ENCODE measurements at regions not wholly inside any gene's neighbourhood (a gene's known extent, or its start where the extent isn't known, plus 50 kb on each side); places are given as distances from the start of the nearest gene placed in this dataset.

DNA sequence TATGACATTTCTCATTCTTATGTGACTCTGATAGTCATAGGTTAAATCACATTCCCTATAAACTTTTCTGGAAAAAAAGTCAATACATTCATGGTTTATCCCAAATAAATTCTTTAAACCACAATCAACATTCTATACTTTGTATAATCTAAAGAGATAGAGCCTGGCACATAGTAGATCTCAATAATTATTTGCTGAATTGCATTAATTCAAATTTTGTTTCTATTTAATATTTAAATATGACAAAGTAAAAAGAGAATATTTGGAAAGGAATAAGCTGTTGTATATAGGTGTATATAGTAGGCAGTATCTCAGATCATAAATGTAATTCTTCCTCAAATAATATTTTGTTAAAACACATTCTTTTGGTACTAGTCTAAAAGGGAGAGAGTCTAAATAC is 102.2 kb upstream of the USP15 start:
- no peak overlapping the region for H3K27ac ChIP-seq (ENCODE audit: extremely low read depth, low read depth, low read length)
- FAIRE-seq (no peak), ATAC-seq (no peak), DNase-seq (ENCODE audit: extremely low read depth in 1 of 4, low spot score in 3 of 4) (no peak)
- H3K36me3 ChIP-seq (ENCODE audit: control insufficient read depth, insufficient read depth, low read length) = no peaks in the 10 kb centered on the region
- intact Hi-C loops (cut with micrococcal nuclease) = no loop called here
- peak; percentile 62; the same call in 1 of the 2 replicates for TF ChIP-seq MAFG (tag; conservative IDR thresholded peaks at IDR 0.05)
- TF ChIP-seq TBP (optimal IDR thresholded peaks at IDR 0.05; ENCODE audit: low read depth, low read length) = no peak
- no peak for TF ChIP-seq MCM3 (IDR thresholded peaks at IDR 0.05)
- TF ChIP-seq STAT5A (IDR thresholded peaks at IDR 0.05; ENCODE audit: borderline replicate concordance, low read length) = no peak
- TF ChIP-seq, protein P1, sequence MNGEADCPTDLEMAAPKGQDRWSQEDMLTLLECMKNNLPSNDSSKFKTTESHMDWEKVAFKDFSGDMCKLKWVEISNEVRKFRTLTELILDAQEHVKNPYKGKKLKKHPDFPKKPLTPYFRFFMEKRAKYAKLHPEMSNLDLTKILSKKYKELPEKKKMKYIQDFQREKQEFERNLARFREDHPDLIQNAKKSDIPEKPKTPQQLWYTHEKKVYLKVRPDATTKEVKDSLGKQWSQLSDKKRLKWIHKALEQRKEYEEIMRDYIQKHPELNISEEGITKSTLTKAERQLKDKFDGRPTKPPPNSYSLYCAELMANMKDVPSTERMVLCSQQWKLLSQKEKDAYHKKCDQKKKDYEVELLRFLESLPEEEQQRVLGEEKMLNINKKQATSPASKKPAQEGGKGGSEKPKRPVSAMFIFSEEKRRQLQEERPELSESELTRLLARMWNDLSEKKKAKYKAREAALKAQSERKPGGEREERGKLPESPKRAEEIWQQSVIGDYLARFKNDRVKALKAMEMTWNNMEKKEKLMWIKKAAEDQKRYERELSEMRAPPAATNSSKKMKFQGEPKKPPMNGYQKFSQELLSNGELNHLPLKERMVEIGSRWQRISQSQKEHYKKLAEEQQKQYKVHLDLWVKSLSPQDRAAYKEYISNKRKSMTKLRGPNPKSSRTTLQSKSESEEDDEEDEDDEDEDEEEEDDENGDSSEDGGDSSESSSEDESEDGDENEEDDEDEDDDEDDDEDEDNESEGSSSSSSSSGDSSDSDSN (IDR thresholded peaks at IDR 0.05; ENCODE audit: borderline replicate concordance in 1 of 2, low read depth in 2 of 2, low read length in 2 of 2) = no peak
- no peak for TF ChIP-seq FOXM1 (IDR thresholded peaks at IDR 0.05; ENCODE audit: low read depth)
- no peak for TF ChIP-seq FOXM1 (CRISPR knock-in tag; IDR thresholded peaks at IDR 0.05; ENCODE audit: low read depth)
- TF ChIP-seq RBM25 (IDR thresholded peaks at IDR 0.05; ENCODE audit: low read depth, low read length, severe bottlenecking) = no peak
- TF ChIP-seq C11orf30 (IDR thresholded peaks at IDR 0.05; ENCODE audit: low read depth) = peak; percentile 57; the same call in 1 of the 2 replicates
- peak; percentile 68 for TF ChIP-seq ZNF316 (IDR thresholded peaks at IDR 0.05)
- no peak for TF ChIP-seq ETV5 (CRISPR knock-in tag; IDR thresholded peaks at IDR 0.05; ENCODE audit: low read depth)
- TF ChIP-seq ELF2 (CRISPR knock-in tag; IDR thresholded peaks at IDR 0.05) = no peak
- TF ChIP-seq MIER1 (IDR thresholded peaks at IDR 0.05; ENCODE audit: low read depth) = no peak
- CTCF ChIA-PET (ENCODE audit: low intra/inter-chr PET ratio) = no interaction called here
- H2AFZ ChIP-seq (ENCODE audit: low read depth, low read length) = no peak overlapping the region
- POLR2A ChIA-PET = interaction anchor here (0.6 kb wide), 1 partner anchor 903 kb away, joined by 3 read pairs; no protein-coding TSS in a partner anchor
- no peak overlapping the region for H3K9ac ChIP-seq (ENCODE audit: insufficient read depth in 1 of 2, low read depth in 2 of 2, low read length in 2 of 2)
- H3K9me3 ChIP-seq (replicated peaks; ENCODE audit: control insufficient read depth, insufficient read depth, low read depth, low read length) = no peaks in the 10 kb centered on the region
- in situ Hi-C loops (cut with MboI) = no loop called here
- no peaks in the 10 kb centered on the region for H4K20me1 ChIP-seq (replicated peaks; ENCODE audit: control insufficient read depth, insufficient read depth, low read length)
- H3K4me2 ChIP-seq (ENCODE audit: insufficient read depth, low read length) = no peak overlapping the region
- no peaks in the 10 kb centered on the region for H3K27me3 ChIP-seq (ENCODE audit: control insufficient read depth in 2 of 2, insufficient read depth in 2 of 2, low read length in 2 of 2)
- no peak overlapping the region for H3K4me3 ChIP-seq
- H3K79me2 ChIP-seq (ENCODE audit: control insufficient read depth, insufficient read depth, low read length) = no peaks in the 10 kb centered on the region
- H3K9me1 ChIP-seq (ENCODE audit: control insufficient read depth, insufficient read depth, low read length) = no peaks in the 10 kb centered on the region
- H3K4me1 ChIP-seq (replicated peaks in 1 of 2; ENCODE audit: control insufficient read depth in 2 of 2, insufficient read depth in 2 of 2, low read length in 2 of 2) = no peaks in the 10 kb centered on the region; a peak in 1 of 5 replicates
- BruUV-seq (replicated peaks) = no TSS peak

Measured in K562 (cell line).